IPS DF 6.9 (cell line): ENCODE measurements at regions not wholly inside any gene's neighbourhood (a gene's known extent, or its start where the extent isn't known, plus 50 kb on each side); places are given as distances from the start of the nearest gene placed in this dataset.
"Not testable (repeated sequence)": the region's sequence is repeated elsewhere in the genome, so short reads cannot be mapped to it uniquely, and the experiment has no call there.

Source experiments
- DNase-seq: peaks from one replicate; pipeline ENCODE4 v3.0.0-alpha.2; 2013; ENCODE audit warnings: low read depth, low spot score
- H3K27ac ChIP-seq: one replicate; pipeline ENCODE4 v1.5.1; 2013; ENCODE audit warnings: low read length, control low read depth
- H3K27me3 ChIP-seq: 2 replicates; pipeline ENCODE4 v1.6.1; 2013; ENCODE audit warnings: mild to moderate bottlenecking, low read length; ENCODE audit not compliant: control insufficient read depth, insufficient read depth
- H3K36me3 ChIP-seq: 2 replicates; pipeline ENCODE4 v1.6.1; 2013; ENCODE audit warnings: low read length; ENCODE audit not compliant: control insufficient read depth, insufficient read depth
- H3K4me1 ChIP-seq: 2 replicates; pipeline ENCODE4 v1.6.1; 2013; ENCODE audit warnings: low read length; ENCODE audit not compliant: control insufficient read depth, insufficient read depth
- H3K4me3 ChIP-seq: 2 replicates; pipeline ENCODE4 v1.5.1; 2013; ENCODE audit warnings: mild to moderate bottlenecking, low read length
- H3K9me3 ChIP-seq: 2 replicates; pipeline ENCODE4 v1.6.1; 2013; ENCODE audit warnings: low read length, inconsistent platforms; ENCODE audit not compliant: control insufficient read depth, insufficient read depth
- WGBS: extraction: QIAGEN DNeasy Blood & Tissue Kit; methylation state at CpG from one replicate; pipeline ENCODE4 v1.1.7; 2013; ENCODE audit warnings: mixed read lengths, missing lambda C conversion rate; ENCODE audit not compliant: insufficient read length, insufficient coverage; 5-methylcytosine and 5-hydroxymethylcytosine counted together

DNA sequence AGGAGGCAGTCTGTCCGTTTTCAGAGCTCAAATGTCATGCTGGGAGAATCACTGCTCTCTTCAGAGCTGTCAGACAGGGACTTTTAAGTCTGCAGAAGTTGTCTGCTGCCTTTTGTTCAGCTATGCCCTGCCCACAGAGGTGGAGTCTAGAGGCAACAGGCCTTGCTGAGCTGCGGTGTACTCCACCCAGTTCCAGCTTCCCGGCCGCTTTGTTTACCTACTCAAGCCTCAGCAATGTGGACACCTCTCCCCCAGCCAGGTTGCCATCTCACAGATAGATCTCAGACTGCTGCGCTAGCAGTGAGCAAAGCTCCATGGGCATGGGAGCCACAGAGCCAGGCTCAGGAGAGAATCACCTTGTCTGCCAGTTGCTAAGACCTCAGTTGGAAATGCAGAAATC is 90.5 kb upstream of the TACR3 start:
- H3K4me1 ChIP-seq, H3K27ac ChIP-seq, H3K9me3 ChIP-seq, H3K4me3 ChIP-seq, DNase-seq, H3K36me3 ChIP-seq, H3K27me3 ChIP-seq: not testable (repeated sequence)
- WGBS: no CpG with 5 or more reads among the region's 5 CpGs

- no peak for DNase-seq
- Histone ChIP-seq H3K4me1 (no peaks in the 10 kb centered on the region), H3K4me3 (no peak overlapping the region), H3K27ac (no peak overlapping the region), H3K27me3 (no peaks in the 10 kb centered on the region), H3K9me3 (no peaks in the 10 kb centered on the region), H3K36me3 (no peaks in the 10 kb centered on the region)
- WGBS: no CpG with 5 or more reads among the region's 1 CpG
Measured at GRCh38 chr4:103802766-103803165, 83.0 kb upstream of the TACR3 start.

- H3K27me3 ChIP-seq: no peaks in the 10 kb centered on the region
- no peak overlapping the region for H3K27ac ChIP-seq
- no peaks in the 10 kb centered on the region for H3K4me1 ChIP-seq
- no peak overlapping the region for H3K4me3 ChIP-seq
- no peaks in the 10 kb centered on the region for H3K9me3 ChIP-seq
- no peaks in the 10 kb centered on the region for H3K36me3 ChIP-seq
- DNase-seq: no peak
- WGBS: no CpG with 5 or more reads among the region's 4 CpGs
Measured at GRCh38 chr4:103787057-103787456, 67.3 kb upstream of the TACR3 start.

DNA sequence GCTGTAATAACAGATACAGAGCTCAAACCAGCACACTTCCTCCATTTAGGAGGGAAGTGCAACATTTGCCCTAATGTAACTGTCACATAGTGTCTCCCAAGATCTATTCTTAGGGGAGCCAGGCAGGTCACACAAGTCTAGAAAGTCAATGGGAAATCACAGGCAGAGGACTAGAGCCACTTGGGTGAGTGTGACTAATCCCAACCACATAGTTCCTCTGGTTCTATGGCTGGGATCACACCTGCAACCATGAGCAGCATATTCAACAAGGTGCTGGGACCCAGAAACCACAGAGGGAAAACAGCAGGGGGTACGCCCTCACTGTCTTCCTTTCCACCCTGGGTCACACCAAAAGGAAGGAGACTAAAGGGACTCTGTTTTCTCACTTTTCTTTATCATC is 66.8 kb upstream of the TACR3 start:
- Histone ChIP-seq H3K4me1 (no peaks in the 10 kb centered on the region), H3K4me3 (no peak overlapping the region), H3K9me3 (no peaks in the 10 kb centered on the region), H3K27me3 (no peaks in the 10 kb centered on the region), H3K27ac (no peak overlapping the region), H3K36me3 (no peaks in the 10 kb centered on the region)
- DNase-seq: no peak
- WGBS: no CpG with 5 or more reads among the region's 1 CpG

DNA sequence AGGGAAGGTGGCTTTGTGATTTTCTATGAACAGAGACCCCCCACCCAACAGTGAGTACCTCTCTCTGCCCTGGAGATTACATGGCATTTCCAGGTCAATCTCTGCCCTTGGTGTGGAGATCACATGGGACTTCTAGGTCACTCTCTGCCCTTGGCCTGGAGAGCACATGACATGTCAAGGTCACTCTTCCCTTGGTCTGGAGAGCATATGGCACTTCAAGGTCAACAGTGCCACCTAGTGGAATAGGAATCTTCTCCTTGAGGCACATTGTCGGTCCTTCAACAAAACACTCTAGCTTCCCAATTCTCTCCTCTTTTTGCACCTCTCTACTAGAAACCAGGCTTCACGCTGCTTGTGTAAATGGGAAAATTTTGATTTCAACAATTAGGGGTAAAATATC is 66.2 kb upstream of the TACR3 start:
- no CpG with 5 or more reads among the region's 2 CpGs for WGBS
- Histone ChIP-seq H3K4me1 (no peaks in the 10 kb centered on the region), H3K27ac (no peak overlapping the region), H3K36me3 (no peaks in the 10 kb centered on the region), H3K9me3 (no peaks in the 10 kb centered on the region), H3K27me3 (no peaks in the 10 kb centered on the region), H3K4me3 (no peak overlapping the region)
- DNase-seq: peak; percentile 86

DNA sequence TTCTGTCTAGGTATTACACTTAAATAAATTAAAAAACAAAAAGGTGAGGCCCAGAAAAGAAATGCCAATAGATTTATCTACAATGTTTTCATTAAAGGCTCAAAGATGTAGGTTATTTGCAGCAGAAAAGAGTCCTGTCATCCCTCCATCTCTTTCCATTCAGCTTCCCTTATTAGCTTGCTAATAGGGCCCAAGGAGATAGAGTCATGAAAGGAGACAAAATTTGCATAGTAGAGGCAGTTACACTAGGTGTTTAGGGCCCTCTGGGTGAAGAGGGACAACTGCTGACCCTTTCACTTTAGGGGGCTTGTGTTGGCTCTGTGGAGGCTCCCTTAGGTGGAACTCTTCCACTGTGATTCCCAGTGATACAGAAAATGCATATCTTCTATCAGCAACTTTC is 58.4 kb upstream of the TACR3 start:
- Histone ChIP-seq H3K4me1 (0 out of 2 replicates have a peak, but pooled peaks cover 2% of the 10 kb centered on the region), H3K9me3 (no peaks in the 10 kb centered on the region), H3K4me3 (no peak overlapping the region), H3K27me3 (peaks cover 1% of the 10 kb centered on the region; the same call in 1 of the 2 replicates), H3K27ac (no peak overlapping the region), H3K36me3 (no peaks in the 10 kb centered on the region)
- no peak for DNase-seq

- Histone ChIP-seq H3K4me3 (no peak overlapping the region), H3K36me3 (no peaks in the 10 kb centered on the region), H3K4me1 (0 out of 2 replicates have a peak, but pooled peaks cover 2% of the 10 kb centered on the region), H3K9me3 (no peaks in the 10 kb centered on the region), H3K27ac (no peak overlapping the region), H3K27me3 (peaks cover 1% of the 10 kb centered on the region; the same call in 1 of the 2 replicates)
- no peak for DNase-seq
- no CpG with 5 or more reads among the region's 7 CpGs for WGBS
Measured at GRCh38 chr4:103774326-103774825, 54.6 kb upstream of the TACR3 start.

- H3K4me1 ChIP-seq: 0 out of 2 replicates have a peak, but pooled peaks cover 2% of the 10 kb centered on the region
- peaks cover 1% of the 10 kb centered on the region; the same call in 1 of the 2 replicates for H3K27me3 ChIP-seq
- H3K9me3 ChIP-seq: no peaks in the 10 kb centered on the region
- no peaks in the 10 kb centered on the region for H3K36me3 ChIP-seq
- H3K27ac ChIP-seq: no peak overlapping the region
- WGBS: no CpG with 5 or more reads among the region's 2 CpGs
- H3K4me3 ChIP-seq: no peak overlapping the region
- DNase-seq: no peak
Measured at GRCh38 chr4:103773691-103774231, 54.0 kb upstream of the TACR3 start.
